ENCODE measurements at regions not wholly inside any gene's neighbourhood (a gene's known extent, or its start where the extent isn't known, plus 50 kb on each side); places are given as distances from the start of the nearest gene placed in this dataset.

GRCh38 chr5:147170603-147171002 is 64.2 kb upstream of the STK32A start:
- DNase-seq: no peak

- DNase-seq: no peak
Measured at GRCh38 chr5:147174671-147175265, 60.1 kb upstream of the STK32A start.

- DNase-seq: no peak
Measured at GRCh38 chr5:147175516-147176097, 59.2 kb upstream of the STK32A start.

GRCh38 chr5:147176422-147176821 is 58.4 kb upstream of the STK32A start:
- no peak for DNase-seq

- DNase-seq: no peak
Measured at GRCh38 chr5:147177125-147177840, 57.5 kb upstream of the STK32A start.

- DNase-seq: no peak
Measured at GRCh38 chr5:147179562-147180147, 55.2 kb upstream of the STK32A start.

GRCh38 chr5:147180751-147181150 is 54.1 kb upstream of the STK32A start:
- DNase-seq: no peak

Measured in activated gamma-delta T cell treated with Interleukin-2 at 50 U/mL for 16 hours (primary cell).